ENCODE measurements at regions not wholly inside any gene's neighbourhood (a gene's known extent, or its start where the extent isn't known, plus 50 kb on each side); places are given as distances from the start of the nearest gene placed in this dataset.

DNA sequence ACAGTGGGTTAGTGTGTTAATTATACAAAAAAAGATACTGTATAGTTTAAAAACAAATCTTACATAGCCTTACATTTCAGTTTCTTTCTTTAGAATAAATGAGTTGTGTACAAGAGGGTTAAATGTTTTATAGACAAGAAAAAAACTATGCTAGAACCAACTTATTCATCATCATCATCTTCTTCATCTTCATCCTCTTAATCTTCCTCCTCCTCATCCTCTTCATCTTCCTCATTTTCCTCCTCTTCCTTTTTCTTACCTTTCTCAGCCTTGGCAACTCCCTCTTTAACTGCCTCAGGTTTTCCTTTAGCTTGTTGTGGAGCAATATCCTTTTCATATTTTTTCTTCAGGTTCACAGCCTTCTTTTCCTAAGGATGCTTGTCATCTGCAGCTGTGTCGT is 53.7 kb downstream of the RPS12 start:
- no peaks in the 10 kb centered on the region for H3K4me1 ChIP-seq
- no peak for DNase-seq
- H3K4me3 ChIP-seq = no peak overlapping the region
- H3K9me3 ChIP-seq = no peaks in the 10 kb centered on the region
- H3K27ac ChIP-seq = no peak overlapping the region
- H3K27me3 ChIP-seq = no peaks in the 10 kb centered on the region
- no peaks in the 10 kb centered on the region for H3K36me3 ChIP-seq
- TF ChIP-seq CTCF (IDR thresholded peaks at IDR 0.05) = no peak
- intact Hi-C loops (cut with DNase I; ENCODE audit: low total_unique reads) = no loop called here

GRCh38 chr6:132872923-132873322 is 58.6 kb downstream of the RPS12 start:
- Histone ChIP-seq H3K4me1 (no peaks in the 10 kb centered on the region), H3K36me3 (no peaks in the 10 kb centered on the region), H3K27me3 (no peaks in the 10 kb centered on the region), H3K9me3 (peaks cover 0 to 6% (median 0%) of the 10 kb centered on the region in 3 donors), H3K27ac (no peak overlapping the region), H3K4me3 (no peak overlapping the region)
- intact Hi-C loops (cut with DNase I; ENCODE audit: low total_unique reads) = no loop called here
- no peak for DNase-seq
- no peak for TF ChIP-seq CTCF (IDR thresholded peaks at IDR 0.05)

DNA sequence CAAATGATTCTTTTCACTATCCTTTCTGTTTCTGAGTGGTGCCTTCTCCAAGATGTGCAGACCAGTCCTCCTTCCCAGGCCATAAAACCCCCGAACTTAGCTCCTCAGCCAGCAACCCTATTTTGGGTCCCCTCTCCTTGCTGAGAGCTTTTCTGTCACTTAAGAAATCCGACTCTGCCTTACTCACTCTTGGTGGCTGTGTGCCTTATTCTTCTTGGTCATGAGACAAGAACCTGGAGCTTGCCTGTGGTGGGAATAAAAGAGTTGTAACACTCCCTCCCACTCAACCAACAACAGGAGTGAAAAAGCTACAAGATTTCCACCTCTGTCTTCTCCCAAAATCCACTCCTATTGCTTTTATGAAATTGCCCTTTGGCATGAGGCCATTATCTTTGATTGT is 62.6 kb downstream of the RPS12 start:
- intact Hi-C loops (cut with DNase I; ENCODE audit: low total_unique reads) = no loop called here

GRCh38 chr6:132887204-132887603 is 72.8 kb downstream of the RPS12 start:
- Histone ChIP-seq H3K9me3 (no peaks in the 10 kb centered on the region), H3K4me3 (no peak overlapping the region), H3K27me3 (no peaks in the 10 kb centered on the region), H3K4me1 (no peaks in the 10 kb centered on the region), H3K36me3 (no peaks in the 10 kb centered on the region), H3K27ac (no peak overlapping the region)
- intact Hi-C loops (cut with DNase I; ENCODE audit: low total_unique reads) = no loop called here
- no peak for DNase-seq
- no peak for TF ChIP-seq CTCF (IDR thresholded peaks at IDR 0.05)

More for the DNA sequence above, 62.6 kb downstream of the RPS12 start:
- Histone ChIP-seq H3K27ac (no peak overlapping the region), H3K9me3 (peaks cover 0 to 6% (median 0%) of the 10 kb centered on the region in 3 donors), H3K4me3 (no peak overlapping the region), H3K36me3 (no peaks in the 10 kb centered on the region), H3K27me3 (no peaks in the 10 kb centered on the region), H3K4me1 (no peaks in the 10 kb centered on the region)
- DNase-seq = no peak
- no peak for TF ChIP-seq CTCF (IDR thresholded peaks at IDR 0.05)

- intact Hi-C loops (cut with DNase I; ENCODE audit: low total_unique reads) = no loop called here
These were observed 74.3 kb downstream of the RPS12 start for GRCh38 chr6:132888701-132889100.

More at GRCh38 chr6:132888701-132889100, 74.3 kb downstream of the RPS12 start:
- no peaks in the 10 kb centered on the region for H3K27me3 ChIP-seq
- no peak for DNase-seq
- H3K4me1 ChIP-seq = no peaks in the 10 kb centered on the region
- no peak for TF ChIP-seq CTCF (IDR thresholded peaks at IDR 0.05)
- no peak overlapping the region for H3K27ac ChIP-seq
- H3K36me3 ChIP-seq = no peaks in the 10 kb centered on the region
- no peaks in the 10 kb centered on the region for H3K9me3 ChIP-seq
- H3K4me3 ChIP-seq = no peak overlapping the region

Measured in tibial artery (tissue), 4 donors.